OCI-M1 (cell line): ENCODE measurements at regions not wholly inside any gene's neighbourhood (a gene's known extent, or its start where the extent isn't known, plus 50 kb on each side); places are given as distances from the start of the nearest gene placed in this dataset.

Source experiments
- DNase-seq: peaks from one replicate; lab custom pipeline; 2025; lab: John Stamatoyannopoulos, UW

GRCh38 chr9:130782886-130783530 is 52.0 kb upstream of the ABL1 start:
- DNase-seq: no peak

GRCh38 chr9:130785053-130785452 is 50.0 kb upstream of the ABL1 start:
- DNase-seq: no peak
